HG03558 (cell line): ENCODE measurements at regions not wholly inside any gene's neighbourhood (a gene's known extent, or its start where the extent isn't known, plus 50 kb on each side); places are given as distances from the start of the nearest gene placed in this dataset.
"Not testable (repeated sequence)": the region's sequence is repeated elsewhere in the genome, so short reads cannot be mapped to it uniquely, and the experiment has no call there.

Source experiments
- ATAC-seq: cut with Tn5 transposase; IDR thresholded peaks from one replicate; pipeline ENCODE4 v1.9.1; 2021; ENCODE audit warnings: moderate number of reproducible peaks; ENCODE audit not compliant: unreplicated experiment; ENCODE audit errors: extremely low read depth

DNA sequence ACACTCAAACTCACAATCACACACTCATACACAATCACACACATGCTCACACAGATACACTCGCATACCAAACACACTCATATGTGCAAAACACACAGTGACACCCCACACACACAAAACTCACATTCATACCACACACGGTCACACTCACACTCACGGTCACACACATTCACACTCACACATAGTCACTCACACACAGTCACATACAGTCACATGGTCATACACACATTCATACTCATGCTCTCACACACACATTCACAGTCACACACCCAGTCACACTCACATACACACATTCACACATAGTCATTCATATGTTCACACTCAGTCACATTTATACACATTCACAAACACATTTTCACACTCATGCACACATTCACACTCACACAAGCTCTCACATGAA lies 296.0 kb upstream of the RNF32 start:
- no peak for ATAC-seq

DNA sequence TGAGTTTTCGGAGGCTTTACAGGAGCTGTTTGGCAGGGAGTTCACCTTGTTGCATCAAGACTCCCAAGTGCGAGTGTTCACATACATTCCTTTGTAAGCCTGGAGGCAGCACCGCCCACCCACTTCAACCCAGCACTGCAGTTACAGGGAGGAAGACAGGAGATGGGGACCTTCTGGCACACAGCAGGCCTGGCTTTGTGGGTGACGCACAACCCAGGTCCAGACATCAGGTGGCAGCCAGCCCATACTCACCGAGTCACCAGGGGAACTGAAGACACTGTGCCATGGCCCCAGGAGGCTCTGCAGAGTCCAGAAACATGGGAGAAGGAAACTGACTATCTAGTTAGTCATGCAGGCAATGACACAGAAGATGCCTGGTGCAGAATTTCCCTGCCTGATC lies 305.9 kb upstream of the RNF32 start:
- ATAC-seq = no peak

DNA sequence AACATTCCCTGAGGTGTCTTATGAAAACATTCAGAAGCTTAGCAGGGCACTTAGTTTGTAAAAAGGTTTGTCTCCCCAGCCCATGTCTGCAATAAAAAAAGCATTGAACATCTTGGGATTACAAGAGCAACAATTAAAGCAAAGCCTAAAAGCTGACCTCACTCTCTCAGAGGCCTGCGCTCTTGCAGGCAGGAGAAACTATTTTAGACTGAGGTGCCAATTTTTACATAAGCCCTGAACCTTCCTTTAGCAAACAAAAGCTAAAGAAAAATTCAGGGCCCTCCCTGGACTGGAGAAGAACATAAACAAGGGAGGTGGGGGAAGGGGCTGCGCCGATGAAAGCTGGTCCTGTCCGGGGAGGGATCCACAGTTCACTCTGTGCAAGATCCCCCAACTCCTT lies 312.7 kb upstream of the RNF32 start:
- ATAC-seq = no peak

DNA sequence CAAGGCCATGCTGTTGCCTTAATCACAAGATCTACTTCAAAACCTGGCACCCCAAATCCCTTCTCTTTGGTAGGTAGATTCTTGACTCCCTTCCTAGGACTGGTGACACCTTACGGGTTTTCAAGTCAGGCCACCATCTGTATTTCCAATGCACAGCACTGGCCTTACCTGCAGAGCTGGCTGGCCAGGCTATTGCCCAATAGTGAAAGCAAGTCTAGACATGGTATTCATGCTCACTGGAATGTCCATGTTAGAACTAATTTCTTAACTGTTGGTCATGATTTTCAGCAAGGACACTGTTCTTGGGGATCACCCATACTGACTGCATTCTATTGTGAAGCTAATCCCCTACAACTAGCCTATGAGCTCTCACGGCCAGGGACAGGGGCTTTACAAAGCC lies 313.1 kb upstream of the RNF32 start:
- no peak for ATAC-seq

DNA sequence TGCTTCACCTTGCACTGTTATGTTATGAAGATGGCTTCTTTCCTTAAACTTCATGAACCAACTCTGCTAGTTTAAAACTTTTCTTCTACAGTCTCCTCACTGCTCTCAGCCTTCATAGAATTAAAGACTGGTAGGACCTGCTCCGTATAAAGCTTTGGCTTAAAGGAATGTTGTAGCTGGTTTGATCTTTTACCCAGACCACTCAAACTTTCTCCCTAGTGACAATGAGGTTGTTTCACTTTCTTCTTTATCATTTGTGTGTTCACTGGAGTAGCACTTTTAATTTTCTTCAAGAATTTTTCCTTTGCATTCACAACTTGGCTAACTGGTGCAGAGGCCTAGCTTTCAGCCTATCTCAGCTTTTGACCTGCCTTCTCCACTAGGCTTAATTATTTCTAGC lies 316.4 kb upstream of the RNF32 start:
- ATAC-seq = no peak

DNA sequence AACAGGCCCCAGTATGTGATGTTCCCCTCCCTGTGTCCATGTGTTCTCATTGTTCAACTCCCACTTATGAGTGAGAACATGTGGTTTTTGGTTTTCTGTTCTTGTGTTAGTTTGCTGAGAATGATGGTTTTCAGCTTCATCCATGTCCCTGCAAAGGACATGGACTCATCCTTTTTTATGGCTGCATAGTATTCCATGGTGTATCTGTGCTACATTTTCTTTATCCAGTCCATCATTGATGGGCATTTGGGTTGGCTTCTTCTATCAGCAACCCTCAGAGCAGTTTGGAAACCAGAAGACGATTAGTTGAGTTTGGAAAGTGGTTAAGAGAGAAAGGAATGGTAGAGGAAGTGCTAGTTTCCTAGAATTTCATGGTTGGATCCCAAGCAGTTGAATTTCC lies 319.1 kb upstream of the RNF32 start:
- not testable (repeated sequence) for ATAC-seq

DNA sequence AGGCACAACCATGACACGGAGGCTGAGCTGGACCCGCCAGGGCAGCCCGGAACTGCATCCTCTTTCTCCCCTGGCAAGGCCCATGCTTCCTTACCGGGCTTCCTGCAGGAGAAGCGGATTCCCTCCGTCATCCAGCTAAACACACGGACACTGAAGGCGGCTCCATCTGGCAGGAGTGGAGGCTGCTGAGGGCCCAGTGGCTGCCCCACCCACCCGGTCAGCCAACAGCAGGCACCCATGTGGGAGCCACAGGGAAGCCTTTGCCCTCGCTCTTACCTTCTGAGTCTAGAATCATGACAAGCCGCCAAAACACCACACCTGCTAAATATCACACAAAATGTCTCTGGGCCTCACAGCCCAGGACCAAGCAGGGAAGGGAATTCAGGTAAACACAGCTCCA lies 321.6 kb upstream of the RNF32 start:
- no peak for ATAC-seq

DNA sequence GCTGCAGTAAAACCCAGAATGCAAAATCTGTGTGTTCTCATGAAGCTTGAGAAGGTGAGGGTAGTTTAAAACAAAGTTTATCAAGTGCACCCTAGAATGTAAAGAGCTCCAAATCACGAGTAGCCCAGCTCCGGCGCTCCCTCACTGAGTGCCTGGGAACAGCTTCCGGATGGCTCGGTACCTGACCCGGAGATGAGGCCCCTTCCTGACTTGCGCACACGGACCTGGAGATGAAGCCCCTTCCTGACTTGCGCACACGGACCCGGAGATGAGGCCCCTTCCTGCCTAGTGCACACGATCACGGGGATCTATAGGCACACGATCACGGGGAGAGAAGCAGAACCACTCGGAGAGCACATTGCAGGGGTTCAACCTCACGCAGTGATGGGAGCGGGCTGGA lies 322.1 kb upstream of the RNF32 start:
- ATAC-seq = no peak

DNA sequence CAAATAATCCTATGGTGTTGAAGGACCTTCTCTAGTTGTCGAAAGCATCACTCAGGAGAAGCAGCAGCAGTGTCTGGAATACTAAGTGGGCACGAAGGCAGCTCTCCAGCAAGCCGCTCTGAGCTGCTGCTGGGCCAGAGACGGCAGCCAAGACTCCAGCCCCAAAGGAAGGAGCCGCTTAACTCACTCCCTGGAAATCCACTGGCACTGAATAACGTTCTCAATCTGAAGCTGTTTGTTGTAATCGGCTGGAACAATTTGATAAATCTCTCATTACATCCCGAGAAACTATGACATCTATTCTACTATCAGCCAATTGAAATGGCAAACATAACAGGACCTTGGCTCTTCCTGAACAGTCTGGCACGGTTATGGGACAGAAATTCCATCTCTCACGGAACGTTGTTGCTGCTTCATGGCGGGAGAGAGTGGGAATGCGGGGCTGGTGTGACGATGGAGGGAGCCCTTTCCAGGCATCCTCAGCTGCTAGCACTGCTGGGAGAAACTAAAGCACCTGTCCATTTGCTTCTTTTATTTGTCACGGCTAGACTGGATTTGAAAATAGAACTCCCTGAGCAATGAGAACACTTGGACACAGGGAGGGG lies 331.5 kb upstream of the RNF32 start:
- ATAC-seq = no peak

DNA sequence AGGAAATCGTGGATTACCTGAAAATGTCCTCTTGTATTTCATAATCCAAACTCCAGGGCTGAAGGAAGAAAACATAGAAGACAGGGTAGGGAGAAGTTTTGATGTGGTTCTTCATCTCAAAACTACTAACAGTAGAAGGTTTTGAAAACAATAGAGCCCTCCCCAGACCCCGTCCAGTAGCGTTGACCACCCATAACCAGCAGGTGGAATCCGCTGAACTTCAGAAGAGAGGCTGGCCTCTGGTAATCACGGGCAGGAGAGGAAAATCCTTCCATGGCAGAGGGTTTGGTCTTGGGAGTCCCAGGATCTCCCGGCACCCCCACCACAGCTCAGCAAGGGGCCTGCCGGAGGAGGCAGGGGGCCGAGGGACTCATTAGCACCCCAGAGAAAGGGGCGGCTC lies 333.4 kb upstream of the RNF32 start:
- no peak for ATAC-seq

DNA sequence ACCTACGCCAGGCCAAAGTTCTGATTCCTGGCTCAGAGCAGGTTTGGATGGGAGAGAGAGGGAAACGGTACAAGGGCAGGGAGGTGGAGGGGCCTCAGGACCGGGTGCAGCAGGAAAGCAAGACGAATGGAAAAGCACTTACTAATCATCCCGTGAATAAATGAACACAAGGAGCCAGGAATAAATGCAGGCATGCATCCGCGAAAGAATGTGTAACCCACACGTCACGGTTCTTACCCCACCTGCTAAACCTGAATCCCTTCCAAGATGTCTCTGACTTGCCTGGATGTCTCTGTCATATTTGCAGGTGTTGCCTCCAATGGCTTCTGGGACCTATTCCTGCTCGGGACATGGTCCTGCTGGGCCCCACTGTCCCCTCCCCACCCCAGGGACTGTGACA lies 335.2 kb upstream of the RNF32 start:
- ATAC-seq = no peak

DNA sequence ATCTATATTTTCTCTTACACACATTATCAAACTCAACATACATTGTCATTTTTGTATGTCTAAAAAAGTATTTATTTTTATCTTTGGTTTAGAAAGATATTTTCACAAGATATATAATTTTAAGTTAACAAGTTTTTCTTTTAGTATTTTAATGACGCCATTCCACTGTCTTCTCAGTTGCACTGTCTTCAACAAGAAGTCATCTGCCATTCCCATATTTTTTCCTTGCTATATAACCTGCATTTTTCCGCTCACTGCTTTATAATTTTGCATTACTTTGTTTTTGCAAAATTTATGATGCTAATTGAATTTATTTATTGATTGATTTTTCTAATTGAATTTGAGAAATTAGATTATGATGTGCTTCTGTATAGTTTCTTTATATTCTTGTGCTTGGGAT lies 357.8 kb upstream of the RNF32 start:
- ATAC-seq = no peak

DNA sequence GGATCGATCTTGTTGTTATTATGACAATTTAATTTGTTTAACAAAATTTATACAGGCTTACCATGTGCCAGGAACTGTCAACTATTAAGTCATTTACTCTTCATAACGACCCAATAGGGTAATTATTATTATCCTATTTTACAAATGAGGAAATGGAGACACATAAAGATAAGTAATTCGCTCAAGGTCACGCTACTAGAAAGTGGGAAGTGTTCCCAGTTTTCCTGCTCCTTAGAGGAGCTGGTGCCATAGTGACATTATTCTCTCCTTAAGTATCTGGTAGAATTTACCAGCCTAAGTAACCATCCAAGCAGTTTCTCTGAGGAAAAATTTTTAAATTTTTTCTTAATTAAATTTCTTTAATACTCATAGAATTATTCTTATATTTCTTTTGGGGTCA lies 360.9 kb upstream of the RNF32 start:
- no peak for ATAC-seq

DNA sequence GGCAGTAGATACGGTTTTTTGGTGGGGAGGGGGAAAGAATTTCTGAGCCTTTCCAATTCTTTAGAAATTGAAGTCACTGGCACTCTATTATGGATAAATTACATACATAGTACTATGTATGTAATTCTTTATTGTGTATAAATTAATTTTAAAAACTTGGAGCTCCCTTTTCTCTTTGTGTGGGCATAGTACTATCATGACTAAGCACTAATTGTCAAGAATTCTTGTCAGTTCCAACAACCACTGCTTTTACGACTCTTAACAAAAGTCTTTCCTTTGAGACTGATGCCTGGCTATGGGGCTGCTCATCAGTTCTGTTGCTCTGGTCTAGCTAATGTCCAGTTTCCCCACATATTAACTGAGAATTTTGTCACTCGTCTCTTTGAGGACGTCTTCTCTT lies 365.3 kb upstream of the RNF32 start:
- ATAC-seq = no peak

DNA sequence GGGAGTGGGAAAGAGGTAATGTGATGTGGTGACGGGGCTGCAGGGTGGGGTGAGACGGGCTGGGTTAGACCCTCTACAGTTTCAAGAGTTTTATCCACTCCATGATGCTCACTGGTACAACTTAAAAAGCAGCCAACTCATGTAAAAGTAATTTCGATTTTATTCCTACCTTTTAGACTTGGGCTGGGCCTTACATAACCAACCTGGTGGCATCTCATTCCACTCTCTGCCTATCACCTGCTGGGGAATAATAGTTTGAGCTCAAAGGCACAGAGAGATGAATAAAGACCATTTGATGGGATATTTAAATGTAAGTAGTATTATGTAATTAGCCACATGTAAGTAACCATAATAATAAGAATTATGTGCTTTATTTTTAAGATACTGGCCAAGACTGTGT lies 366.0 kb upstream of the RNF32 start:
- no peak for ATAC-seq

DNA sequence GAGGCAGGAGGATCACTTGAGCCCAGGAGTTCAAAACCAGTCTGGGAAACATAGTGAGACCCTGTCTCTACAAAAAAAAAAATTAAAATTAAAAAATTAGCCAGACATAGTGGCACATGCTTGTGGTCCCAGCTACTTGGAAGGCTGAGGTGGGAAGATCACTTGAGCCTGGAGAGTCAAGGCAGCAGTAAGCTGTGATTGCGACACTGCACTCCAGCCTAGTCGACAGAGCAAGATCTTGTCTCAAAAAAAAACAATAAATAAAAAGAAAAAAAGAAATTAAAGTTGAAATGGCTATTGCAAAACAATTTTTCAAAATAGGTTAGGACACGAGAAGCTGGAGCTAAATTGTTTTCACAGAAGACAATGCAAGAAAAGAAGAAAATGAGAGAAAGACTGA lies 379.0 kb upstream of the RNF32 start:
- ATAC-seq = no peak

DNA sequence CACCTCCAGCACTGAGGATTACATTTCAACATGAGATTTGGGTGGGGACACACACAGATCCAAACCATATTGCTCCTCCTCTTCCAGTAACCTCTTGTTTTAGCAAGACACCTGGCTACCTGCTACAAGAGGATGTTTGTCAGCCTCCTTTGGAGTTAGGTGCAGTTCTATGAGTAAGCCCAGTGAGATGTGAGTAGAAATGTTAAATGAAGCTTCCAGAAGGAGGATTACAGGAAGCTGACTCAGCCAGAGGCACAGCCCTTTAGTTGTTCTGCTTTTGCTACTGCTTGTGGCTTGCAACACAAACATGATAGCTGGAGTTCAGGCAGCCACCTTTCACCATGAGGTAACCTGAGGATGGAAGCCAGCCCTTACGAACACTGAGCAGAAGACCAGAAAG lies 382.7 kb upstream of the RNF32 start:
- no peak for ATAC-seq

DNA sequence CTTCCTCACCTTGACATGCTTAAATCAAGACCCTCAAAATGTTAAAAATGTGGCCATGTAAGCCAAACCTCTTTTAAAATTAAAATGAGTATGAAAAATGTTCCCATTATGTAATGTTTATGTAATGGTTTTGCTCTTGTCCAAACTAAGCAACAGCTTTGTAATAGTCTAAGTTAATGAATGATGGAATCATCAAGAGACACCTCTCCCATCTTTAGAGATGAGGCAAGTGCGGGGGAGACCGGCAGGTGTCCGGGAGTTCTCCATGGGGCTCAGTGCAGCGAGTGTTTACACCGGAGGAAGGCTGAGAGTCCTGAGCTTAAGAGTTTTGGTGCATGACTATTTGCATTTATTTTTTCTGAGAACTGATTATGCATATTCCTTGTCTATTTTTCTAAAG lies 384.9 kb upstream of the RNF32 start:
- no peak for ATAC-seq

DNA sequence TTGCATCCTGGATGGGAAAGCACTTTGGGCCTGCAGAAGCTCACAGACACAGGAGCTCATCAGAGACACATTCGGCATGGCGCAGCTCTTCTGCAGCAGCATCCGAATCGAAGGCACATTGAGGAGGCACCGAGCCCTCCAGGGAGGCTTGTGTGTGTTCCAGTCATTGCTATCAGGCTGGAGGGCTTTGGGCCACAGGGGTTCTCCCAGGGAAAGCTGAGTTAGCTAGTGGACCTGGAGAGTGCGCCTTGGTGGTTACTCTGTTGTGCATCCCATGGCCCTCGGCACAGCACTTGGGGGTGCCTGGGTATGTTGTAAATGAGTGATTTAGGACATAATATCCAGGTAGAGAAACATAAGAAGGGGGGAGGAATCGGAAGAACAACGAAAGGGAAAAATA lies 388.7 kb upstream of the RNF32 start:
- no peak for ATAC-seq

DNA sequence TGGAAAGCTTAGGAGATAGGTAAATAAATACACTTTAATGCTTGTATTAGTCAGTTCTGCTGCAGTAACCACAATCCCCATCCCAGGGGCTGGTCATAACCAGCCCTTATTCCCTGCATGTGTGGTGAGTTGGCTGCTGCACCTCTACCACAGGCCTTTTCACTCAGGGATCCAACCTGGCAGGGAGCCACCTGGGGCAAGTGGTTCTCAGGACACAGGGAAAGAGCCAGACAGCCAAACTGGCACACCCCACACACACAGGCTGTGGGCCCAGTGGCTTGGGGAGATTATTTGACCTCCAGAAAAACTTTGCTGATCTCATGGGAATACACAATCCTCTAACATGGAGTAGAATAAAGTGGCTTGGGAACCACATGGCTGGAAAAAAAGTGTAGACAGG lies 400.0 kb upstream of the RNF32 start:
- ATAC-seq = no peak

DNA sequence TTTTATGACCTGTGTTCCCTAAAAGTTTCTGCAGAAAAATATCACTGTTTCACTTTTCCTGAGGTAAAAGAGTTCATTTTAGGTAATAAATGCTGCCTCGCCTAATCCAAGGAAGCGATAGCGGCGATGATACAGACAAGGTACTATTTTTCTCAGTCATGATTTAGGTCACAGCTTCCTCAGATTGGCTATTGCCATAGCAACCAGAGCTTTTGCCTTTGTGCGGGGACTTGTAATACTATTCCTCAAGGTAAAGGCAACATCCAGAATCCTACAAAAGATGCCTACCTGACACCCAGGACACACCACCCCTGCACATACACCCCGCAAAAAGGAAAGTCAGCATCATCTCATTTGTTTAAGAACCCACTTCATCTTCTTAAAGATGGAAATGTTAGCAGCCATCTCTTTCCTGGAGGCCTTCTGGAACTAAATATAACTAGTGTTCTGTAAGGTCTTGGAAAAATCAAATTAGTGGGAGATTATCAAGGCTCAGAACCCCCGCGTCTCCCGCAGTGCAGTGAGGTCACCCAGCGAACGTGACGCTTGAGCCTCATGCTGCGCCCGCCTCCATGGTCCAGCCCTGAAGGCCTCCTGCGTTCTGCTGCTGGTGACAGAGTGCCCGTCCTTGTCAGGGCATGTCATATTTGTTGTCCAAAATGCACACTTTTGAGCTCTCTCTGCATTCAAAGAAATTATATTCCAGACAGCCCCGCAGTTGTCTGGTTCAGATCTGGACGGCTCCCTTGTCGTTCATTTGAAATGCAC lies 402.0 kb upstream of the RNF32 start:
- no peak for ATAC-seq

DNA sequence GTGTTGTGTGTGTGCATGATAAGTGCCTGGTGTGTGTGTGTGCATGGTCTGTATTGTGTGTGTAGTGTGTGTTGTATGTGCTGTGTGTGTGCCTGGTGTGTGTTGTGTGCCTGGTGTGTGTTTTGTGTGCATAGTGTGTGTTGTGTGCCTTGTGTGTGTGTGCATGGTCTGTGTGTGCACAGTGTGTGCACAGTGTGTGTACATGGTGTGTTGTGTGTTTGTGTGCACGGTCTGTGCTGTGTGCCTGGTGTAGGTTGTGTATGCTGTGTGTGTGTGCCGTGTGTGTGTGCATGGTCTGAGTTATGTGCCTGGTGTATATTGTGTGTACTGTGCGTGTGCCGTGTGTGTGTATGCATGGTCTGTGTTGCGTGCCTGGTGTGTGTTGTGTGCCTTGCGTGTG lies 403.0 kb upstream of the RNF32 start:
- ATAC-seq = no peak
